A673 (cell line): ENCODE measurements at regions not wholly inside any gene's neighbourhood (a gene's known extent, or its start where the extent isn't known, plus 50 kb on each side); places are given as distances from the start of the nearest gene placed in this dataset.
A peak's percentile ranks its signal among the peaks of the same experiment; 100 is the strongest.

Experiments
- BruUV-seq: library from RNA; stranded (reverse); fragments of 400-500 nt; replicated peaks from 2 replicates; lab custom pipeline; 2021; lab: Mats Ljungman, UMichigan
- CTCF ChIA-PET: fragments of 300-600 bp; sonication (Branson Sonifier 250); formaldehyde crosslinking; loops from one replicate; lab custom pipeline; 2022; ENCODE audit warnings: antibody characterized with exemption; lab: Charles Lee
- POLR2A ChIA-PET: fragments of 300-600 bp; sonication (Branson Sonifier 250); formaldehyde crosslinking; loops from one replicate; lab custom pipeline; 2022; ENCODE audit warnings: antibody characterized with exemption; ENCODE audit not compliant: low non-redundant PET; lab: Charles Lee
- DNase-seq: peaks from one replicate; pipeline ENCODE4 v3.0.0-alpha.2; 2015; ENCODE audit warnings: low spot score
- H3K27ac ChIP-seq: fragments of 200-600 bp; sonication (generic); 2 replicates; pipeline ENCODE4 v1.5.1; 2016; ENCODE audit warnings: mixed run types, low read depth, mild to moderate bottlenecking, mixed read lengths, antibody characterized with exemption, low read length; ENCODE audit not compliant: poor library complexity, severe bottlenecking
- H3K27me3 ChIP-seq: fragments of 200-600 bp; sonication (generic); replicated peaks from 2 replicates; pipeline ENCODE4 v1.6.1; 2017; ENCODE audit warnings: mixed run types, low read depth, mild to moderate bottlenecking, mixed read lengths, antibody characterized with exemption, low read length; ENCODE audit not compliant: insufficient read depth, poor library complexity
- H3K36me3 ChIP-seq: fragments of 200-600 bp; sonication (generic); 2 replicates; pipeline ENCODE4 v1.6.1; 2016; ENCODE audit warnings: mixed run types, mild to moderate bottlenecking, mixed read lengths, antibody characterized with exemption, low read length; ENCODE audit not compliant: insufficient read depth, poor library complexity, severe bottlenecking
- H3K4me1 ChIP-seq: fragments of 200-600 bp; sonication (generic); 2 replicates; pipeline ENCODE4 v1.6.1; 2017; ENCODE audit warnings: mixed run types, mild to moderate bottlenecking, mixed read lengths, antibody characterized with exemption, low read length; ENCODE audit not compliant: insufficient read depth, poor library complexity, severe bottlenecking
- H3K4me3 ChIP-seq: fragments of 200-600 bp; sonication (generic); 2 replicates; pipeline ENCODE4 v1.5.1; 2016; ENCODE audit warnings: low read depth, mixed run types, mild to moderate bottlenecking, mixed read lengths, low read length; ENCODE audit not compliant: poor library complexity, severe bottlenecking
- H3K9me3 ChIP-seq: fragments of 200-600 bp; sonication (generic); 2 replicates; pipeline ENCODE4 v1.6.1; 2016; ENCODE audit warnings: mixed run types, low read depth, mild to moderate bottlenecking, mixed read lengths, antibody characterized with exemption, low read length; ENCODE audit not compliant: poor library complexity, severe bottlenecking
- EZH2 ChIP-seq: fragments of 200-600 bp; sonication (generic); IDR thresholded peaks from 2 replicates; pipeline ENCODE4 v1.6.1; 2017; ENCODE audit warnings: borderline replicate concordance, low read depth, mild to moderate bottlenecking, mixed read lengths, antibody characterized with exemption, low read length; ENCODE audit not compliant: poor library complexity, severe bottlenecking
- intact Hi-C: fragments of 100-400 bp; cut with micrococcal nuclease; formaldehyde crosslinking; loops from one replicate; pipeline ENCODE4 v1.10.0; 2022; ENCODE audit not compliant: unreplicated experiment
- TF ChIP-seq, protein P1 (sequence below): fragments of 300-800, 200-600 bp; sonication (generic); conservative IDR thresholded peaks from 2 replicates; pipeline ENCODE4 v1.5.1; 2017; ENCODE audit warnings: low read depth, mild to moderate bottlenecking, antibody characterized with exemption, low read length, moderate library complexity, mixed read lengths

- no peak for DNase-seq
- Histone ChIP-seq H3K4me3 (no peak overlapping the region), H3K9me3 (no peaks in the 10 kb centered on the region), H3K27me3 (no peaks in the 10 kb centered on the region), H3K4me1 (peaks cover 7% of the 10 kb centered on the region), H3K36me3 (no peaks in the 10 kb centered on the region), H3K27ac (no peak overlapping the region)
- ChIA-PET CTCF (no interaction called here), POLR2A (no interaction called here)
- TF ChIP-seq, protein P1, sequence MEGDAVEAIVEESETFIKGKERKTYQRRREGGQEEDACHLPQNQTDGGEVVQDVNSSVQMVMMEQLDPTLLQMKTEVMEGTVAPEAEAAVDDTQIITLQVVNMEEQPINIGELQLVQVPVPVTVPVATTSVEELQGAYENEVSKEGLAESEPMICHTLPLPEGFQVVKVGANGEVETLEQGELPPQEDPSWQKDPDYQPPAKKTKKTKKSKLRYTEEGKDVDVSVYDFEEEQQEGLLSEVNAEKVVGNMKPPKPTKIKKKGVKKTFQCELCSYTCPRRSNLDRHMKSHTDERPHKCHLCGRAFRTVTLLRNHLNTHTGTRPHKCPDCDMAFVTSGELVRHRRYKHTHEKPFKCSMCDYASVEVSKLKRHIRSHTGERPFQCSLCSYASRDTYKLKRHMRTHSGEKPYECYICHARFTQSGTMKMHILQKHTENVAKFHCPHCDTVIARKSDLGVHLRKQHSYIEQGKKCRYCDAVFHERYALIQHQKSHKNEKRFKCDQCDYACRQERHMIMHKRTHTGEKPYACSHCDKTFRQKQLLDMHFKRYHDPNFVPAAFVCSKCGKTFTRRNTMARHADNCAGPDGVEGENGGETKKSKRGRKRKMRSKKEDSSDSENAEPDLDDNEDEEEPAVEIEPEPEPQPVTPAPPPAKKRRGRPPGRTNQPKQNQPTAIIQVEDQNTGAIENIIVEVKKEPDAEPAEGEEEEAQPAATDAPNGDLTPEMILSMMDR = no peak
- TF ChIP-seq EZH2 = no peak
- intact Hi-C loops = no loop called here
- BruUV-seq = no TSS peak
Observed at GRCh38 chr2:66683599-66683998, 248.7 kb downstream of the MEIS1 start.

- H3K27me3 ChIP-seq = no peaks in the 10 kb centered on the region
- DNase-seq = no peak
- no peak overlapping the region for H3K4me3 ChIP-seq
- H3K36me3 ChIP-seq = no peaks in the 10 kb centered on the region
- no peaks in the 10 kb centered on the region for H3K9me3 ChIP-seq
- no peak overlapping the region for H3K27ac ChIP-seq
- ChIA-PET POLR2A (no interaction called here), CTCF (no interaction called here)
- no TSS peak for BruUV-seq
- H3K4me1 ChIP-seq = peaks cover 7% of the 10 kb centered on the region
- intact Hi-C loops = no loop called here
- TF ChIP-seq, protein P1 = no peak
- TF ChIP-seq EZH2 = no peak
Observed at GRCh38 chr2:66684289-66684688, 249.4 kb downstream of the MEIS1 start.

GRCh38 chr2:66686755-66687154 is 251.8 kb downstream of the MEIS1 start:
- H3K27ac ChIP-seq = peak overlapping the region; percentile 24
- no peak overlapping the region for H3K4me3 ChIP-seq
- no TSS peak for BruUV-seq
- no peak for TF ChIP-seq EZH2
- TF ChIP-seq, protein P1 = no peak
- ChIA-PET CTCF (no interaction called here), POLR2A (no interaction called here)
- H3K27me3 ChIP-seq = no peaks in the 10 kb centered on the region
- no peaks in the 10 kb centered on the region for H3K9me3 ChIP-seq
- DNase-seq = peak; percentile 35
- intact Hi-C loops = no loop called here
- peaks cover 14% of the 10 kb centered on the region for H3K4me1 ChIP-seq
- no peaks in the 10 kb centered on the region for H3K36me3 ChIP-seq
